Hepatocyte (in vitro differentiated cells): ENCODE measurements at regions not wholly inside any gene's neighbourhood (a gene's known extent, or its start where the extent isn't known, plus 50 kb on each side); places are given as distances from the start of the nearest gene placed in this dataset.

Experiments used
- DNase-seq: peaks from one replicate; pipeline ENCODE4 v3.0.0-alpha.2; 2016; ENCODE audit warnings: low spot score
- H2AFZ ChIP-seq: fragments of 200-600 bp; sonication (generic); 2 replicates; pipeline ENCODE4 v1.6.0; 2016; ENCODE audit warnings: antibody characterized with exemption, mild to moderate bottlenecking
- H3K27ac ChIP-seq: fragments of 200-600 bp; sonication (generic); 2 replicates; pipeline ENCODE4 v1.5.1; 2016; ENCODE audit warnings: mild to moderate bottlenecking
- H3K27me3 ChIP-seq: fragments of 200-600 bp; sonication (generic); 2 replicates; pipeline ENCODE4 v1.6.1; 2016
- H3K36me3 ChIP-seq: fragments of 200-600 bp; sonication (generic); replicated peaks from 2 replicates; pipeline ENCODE4 v1.5.1; 2016; ENCODE audit warnings: low read depth; ENCODE audit not compliant: insufficient read depth
- H3K4me1 ChIP-seq: fragments of 200-600 bp; sonication (generic); 2 replicates; pipeline ENCODE4 v1.5.1; 2016; ENCODE audit warnings: mild to moderate bottlenecking, moderate library complexity; ENCODE audit not compliant: insufficient read depth
- H3K4me2 ChIP-seq: fragments of 200-600 bp; sonication (generic); 2 replicates; pipeline ENCODE4 v1.6.0; 2016
- H3K4me3 ChIP-seq: fragments of 200-600 bp; sonication (generic); 2 replicates; pipeline ENCODE4 v1.5.1; 2016; ENCODE audit warnings: mild to moderate bottlenecking
- H3K79me2 ChIP-seq: fragments of 200-600 bp; sonication (generic); 2 replicates; pipeline ENCODE4 v1.6.0; 2017; ENCODE audit warnings: mild to moderate bottlenecking
- H3K9me2 ChIP-seq: fragments of 200-600 bp; sonication (generic); replicated peaks from 2 replicates; pipeline ENCODE4 v1.6.0; 2017; ENCODE audit warnings: mild to moderate bottlenecking; ENCODE audit not compliant: insufficient read depth
- H3K9me3 ChIP-seq: fragments of 200-600 bp; sonication (generic); 2 replicates; pipeline ENCODE4 v1.5.1; 2016; ENCODE audit warnings: low read depth, mild to moderate bottlenecking
- H4K20me1 ChIP-seq: fragments of 200-600 bp; sonication (generic); 2 replicates; pipeline ENCODE4 v1.6.0; 2016; ENCODE audit warnings: mild to moderate bottlenecking; ENCODE audit not compliant: insufficient read depth, poor library complexity, severe bottlenecking
- EZH2 ChIP-seq: fragments of 200-600 bp; sonication (generic); IDR thresholded peaks from 2 replicates; pipeline ENCODE4 v1.6.1; 2016; ENCODE audit warnings: antibody characterized with exemption, mild to moderate bottlenecking, borderline replicate concordance
- EZH2phosphoT487 ChIP-seq: fragments of 200-600 bp; sonication (generic); IDR thresholded peaks from one replicate; pipeline ENCODE4 v1.6.1; 2018; ENCODE audit warnings: antibody characterized with exemption, mild to moderate bottlenecking, low read depth, moderate library complexity; ENCODE audit not compliant: unreplicated experiment, severe bottlenecking
- WGBS: methylation state at CpG from one replicate; pipeline ENCODE4 v1.1.6; 2016; ENCODE audit warnings: low lambda C conversion rate; ENCODE audit errors: missing lambda C conversion rate; 5-methylcytosine and 5-hydroxymethylcytosine counted together
- TF ChIP-seq, protein P1 (sequence below): fragments of 200-600 bp; sonication (generic); IDR thresholded peaks from 2 replicates; pipeline ENCODE4 v1.5.1; 2016; ENCODE audit warnings: antibody characterized with exemption, mild to moderate bottlenecking; ENCODE audit not compliant: poor library complexity

DNA sequence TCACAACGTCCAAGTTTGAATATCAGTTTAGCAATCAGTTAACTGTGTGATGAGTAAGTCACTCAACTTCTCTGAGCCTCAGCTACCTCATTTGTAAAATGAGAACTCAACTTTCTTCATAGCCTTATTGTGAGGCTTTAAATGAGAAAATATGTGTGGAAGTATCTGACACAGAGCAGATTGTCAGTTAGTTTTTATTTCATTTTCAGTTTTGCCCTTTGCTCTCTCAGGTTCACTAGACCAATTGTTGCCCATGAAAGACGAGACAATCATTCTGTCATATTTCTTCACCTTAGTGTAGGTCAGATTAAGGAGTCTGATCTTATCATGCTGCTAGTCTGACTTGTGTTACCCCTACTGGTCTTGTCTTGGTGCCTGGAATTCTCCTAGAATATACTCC lies 232.8 kb upstream of the PTBP2 start:
- Histone ChIP-seq H3K4me3 (no peak overlapping the region), H3K9me3 (no peaks in the 10 kb centered on the region), H3K27ac (no peak overlapping the region), H3K27me3 (no peaks in the 10 kb centered on the region), H3K4me1 (no peaks in the 10 kb centered on the region), H3K79me2 (no peaks in the 10 kb centered on the region), H3K4me2 (no peak overlapping the region), H3K9me2 (no peaks in the 10 kb centered on the region), H2AFZ (no peak overlapping the region), H4K20me1 (no peaks in the 10 kb centered on the region), H3K36me3 (no peaks in the 10 kb centered on the region)
- TF ChIP-seq, protein P1, sequence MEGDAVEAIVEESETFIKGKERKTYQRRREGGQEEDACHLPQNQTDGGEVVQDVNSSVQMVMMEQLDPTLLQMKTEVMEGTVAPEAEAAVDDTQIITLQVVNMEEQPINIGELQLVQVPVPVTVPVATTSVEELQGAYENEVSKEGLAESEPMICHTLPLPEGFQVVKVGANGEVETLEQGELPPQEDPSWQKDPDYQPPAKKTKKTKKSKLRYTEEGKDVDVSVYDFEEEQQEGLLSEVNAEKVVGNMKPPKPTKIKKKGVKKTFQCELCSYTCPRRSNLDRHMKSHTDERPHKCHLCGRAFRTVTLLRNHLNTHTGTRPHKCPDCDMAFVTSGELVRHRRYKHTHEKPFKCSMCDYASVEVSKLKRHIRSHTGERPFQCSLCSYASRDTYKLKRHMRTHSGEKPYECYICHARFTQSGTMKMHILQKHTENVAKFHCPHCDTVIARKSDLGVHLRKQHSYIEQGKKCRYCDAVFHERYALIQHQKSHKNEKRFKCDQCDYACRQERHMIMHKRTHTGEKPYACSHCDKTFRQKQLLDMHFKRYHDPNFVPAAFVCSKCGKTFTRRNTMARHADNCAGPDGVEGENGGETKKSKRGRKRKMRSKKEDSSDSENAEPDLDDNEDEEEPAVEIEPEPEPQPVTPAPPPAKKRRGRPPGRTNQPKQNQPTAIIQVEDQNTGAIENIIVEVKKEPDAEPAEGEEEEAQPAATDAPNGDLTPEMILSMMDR, result no peak
- TF ChIP-seq EZH2, result no peak
- TF ChIP-seq EZH2phosphoT487, result no peak
- DNase-seq, result no peak
- 51% methylated on average over 2 of the region's 2 CpGs for WGBS

- H3K27ac ChIP-seq, result no peak overlapping the region
- no peaks in the 10 kb centered on the region for H3K4me1 ChIP-seq
- no peaks in the 10 kb centered on the region for H3K27me3 ChIP-seq
- 51% methylated on average over 4 of the region's 4 CpGs for WGBS
- no peak overlapping the region for H3K4me2 ChIP-seq
- peak; percentile 14 for DNase-seq
- H3K36me3 ChIP-seq, result no peaks in the 10 kb centered on the region
- H2AFZ ChIP-seq, result no peak overlapping the region
- H3K9me2 ChIP-seq, result no peaks in the 10 kb centered on the region
- H3K79me2 ChIP-seq, result no peaks in the 10 kb centered on the region
- H4K20me1 ChIP-seq, result no peaks in the 10 kb centered on the region
- no peak overlapping the region for H3K4me3 ChIP-seq
- H3K9me3 ChIP-seq, result no peaks in the 10 kb centered on the region
- TF ChIP-seq EZH2phosphoT487 (no peak), EZH2 (no peak)
- TF ChIP-seq, protein P1, result no peak
Measured at GRCh38 chr1:96492236-96492635, 229.3 kb upstream of the PTBP2 start.

- Histone ChIP-seq H2AFZ (no peak overlapping the region), H3K79me2 (no peaks in the 10 kb centered on the region), H3K4me2 (no peak overlapping the region), H3K27me3 (no peaks in the 10 kb centered on the region), H3K27ac (no peak overlapping the region), H4K20me1 (no peaks in the 10 kb centered on the region), H3K36me3 (no peaks in the 10 kb centered on the region), H3K4me3 (no peak overlapping the region), H3K4me1 (no peaks in the 10 kb centered on the region), H3K9me3 (no peaks in the 10 kb centered on the region), H3K9me2 (no peaks in the 10 kb centered on the region)
- DNase-seq, result no peak
- WGBS, result 84% methylated on average over 5 of the region's 5 CpGs
- TF ChIP-seq EZH2, result no peak
- TF ChIP-seq, protein P1, result peak; percentile 12
Measured at GRCh38 chr1:96498744-96499340, 222.7 kb upstream of the PTBP2 start.

- Histone ChIP-seq H3K36me3 (no peaks in the 10 kb centered on the region), H2AFZ (no peak overlapping the region), H3K79me2 (no peaks in the 10 kb centered on the region), H4K20me1 (no peaks in the 10 kb centered on the region), H3K27me3 (no peaks in the 10 kb centered on the region), H3K4me3 (no peak overlapping the region), H3K4me1 (no peaks in the 10 kb centered on the region), H3K9me2 (no peaks in the 10 kb centered on the region), H3K27ac (no peak overlapping the region), H3K4me2 (no peak overlapping the region), H3K9me3 (no peaks in the 10 kb centered on the region)
- WGBS, result 73% methylated on average over 4 of the region's 4 CpGs
- no peak for TF ChIP-seq EZH2
- TF ChIP-seq, protein P1, result no peak
- TF ChIP-seq EZH2phosphoT487, result no peak
- no peak for DNase-seq
Measured at GRCh38 chr1:96508233-96508632, 213.4 kb upstream of the PTBP2 start.
